AG04450 (cell line): ENCODE measurements at regions not wholly inside any gene's neighbourhood (a gene's known extent, or its start where the extent isn't known, plus 50 kb on each side); places are given as distances from the start of the nearest gene placed in this dataset.

Experiments
- CTCF ChIA-PET: fragments of 300-600, 350-600 bp; formaldehyde crosslinking; extraction: SDS; loops from one replicate; lab custom pipeline; 2022; ENCODE audit warnings: antibody characterized with exemption, inconsistent platforms; lab: Charles Lee
- POLR2A ChIA-PET: fragments of 350-600 bp; formaldehyde crosslinking; extraction: SDS; loops from one replicate; lab custom pipeline; 2021; ENCODE audit warnings: antibody characterized with exemption, inconsistent platforms; lab: Yijun Ruan, JAX
- DNase-seq: peaks from one replicate; pipeline ENCODE4 v3.0.0-alpha.2; 2011; ENCODE audit warnings: low read depth, low spot score
- H3K27ac ChIP-seq: one replicate; pipeline ENCODE4 v1.5.1; 2012; ENCODE audit warnings: low read depth, low read length, control low read depth
- H3K27me3 ChIP-seq: one replicate; pipeline ENCODE4 v1.6.0; 2012; ENCODE audit warnings: low read length; ENCODE audit not compliant: control insufficient read depth, insufficient read depth
- H3K4me3 ChIP-seq: 2 replicates; pipeline ENCODE4 v1.5.1; 2011; ENCODE audit warnings: mild to moderate bottlenecking, low read depth, low read length, control low read depth
- H3K9me3 ChIP-seq: 2 replicates; pipeline ENCODE4 v1.5.1; 2012; ENCODE audit warnings: low read length; ENCODE audit not compliant: control insufficient read depth, insufficient read depth
- CTCF ChIP-seq: IDR thresholded peaks from 2 replicates; pipeline ENCODE4 v1.5.1; 2011; ENCODE audit warnings: low read depth, low read length, control low read depth, inconsistent platforms

GRCh38 chr10:130773941-130774340 is 537.6 kb downstream of the TCERG1L start:
- ChIA-PET CTCF (no interaction called here), POLR2A (no interaction called here)
- Histone ChIP-seq H3K9me3 (peaks cover 75% of the 10 kb centered on the region), H3K27ac (no peak overlapping the region), H3K27me3 (no peaks in the 10 kb centered on the region), H3K4me3 (no peak overlapping the region)
- no peak for DNase-seq
- no peak for TF ChIP-seq CTCF

- ChIA-PET POLR2A (no interaction called here), CTCF (no interaction called here)
- Histone ChIP-seq H3K27me3 (no peaks in the 10 kb centered on the region), H3K27ac (no peak overlapping the region), H3K4me3 (no peak overlapping the region), H3K9me3 (peaks cover 76% of the 10 kb centered on the region)
- no peak for DNase-seq
- TF ChIP-seq CTCF, result no peak
These were observed 536.6 kb downstream of the TCERG1L start for GRCh38 chr10:130774871-130775270.

- ChIA-PET CTCF (no interaction called here), POLR2A (no interaction called here)
- no peak for DNase-seq
- H3K27ac ChIP-seq, result no peak overlapping the region
- H3K27me3 ChIP-seq, result no peaks in the 10 kb centered on the region
- no peak overlapping the region for H3K4me3 ChIP-seq
- no peak for TF ChIP-seq CTCF
- peaks cover 76% of the 10 kb centered on the region for H3K9me3 ChIP-seq
These were observed 536.2 kb downstream of the TCERG1L start for GRCh38 chr10:130775311-130775710.

DNA sequence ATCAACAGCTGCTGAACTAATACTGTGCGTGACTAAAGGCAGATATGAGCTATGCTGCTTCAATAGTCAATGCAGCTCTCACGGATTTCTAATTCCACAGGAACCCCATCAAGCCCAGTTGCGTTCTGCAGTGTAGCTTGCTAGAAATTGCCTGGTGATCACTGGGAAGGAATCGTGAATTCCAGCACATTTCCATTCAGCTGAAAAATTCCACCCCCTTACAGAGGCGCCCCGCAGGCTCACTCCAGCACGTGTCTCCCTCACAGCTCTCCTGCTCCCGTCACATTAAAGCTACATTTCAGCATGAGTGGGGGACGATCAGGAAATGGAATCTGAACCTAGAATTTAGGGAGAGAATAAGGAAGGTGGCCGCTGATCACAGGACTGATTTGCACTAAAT is 534.8 kb downstream of the TCERG1L start:
- no peaks in the 10 kb centered on the region for H3K27me3 ChIP-seq
- POLR2A ChIA-PET, result no interaction called here
- no peak for DNase-seq
- H3K27ac ChIP-seq, result no peak overlapping the region
- H3K9me3 ChIP-seq, result peaks cover 75% of the 10 kb centered on the region
- CTCF ChIA-PET, result no interaction called here
- H3K4me3 ChIP-seq, result no peak overlapping the region
- TF ChIP-seq CTCF, result no peak

DNA sequence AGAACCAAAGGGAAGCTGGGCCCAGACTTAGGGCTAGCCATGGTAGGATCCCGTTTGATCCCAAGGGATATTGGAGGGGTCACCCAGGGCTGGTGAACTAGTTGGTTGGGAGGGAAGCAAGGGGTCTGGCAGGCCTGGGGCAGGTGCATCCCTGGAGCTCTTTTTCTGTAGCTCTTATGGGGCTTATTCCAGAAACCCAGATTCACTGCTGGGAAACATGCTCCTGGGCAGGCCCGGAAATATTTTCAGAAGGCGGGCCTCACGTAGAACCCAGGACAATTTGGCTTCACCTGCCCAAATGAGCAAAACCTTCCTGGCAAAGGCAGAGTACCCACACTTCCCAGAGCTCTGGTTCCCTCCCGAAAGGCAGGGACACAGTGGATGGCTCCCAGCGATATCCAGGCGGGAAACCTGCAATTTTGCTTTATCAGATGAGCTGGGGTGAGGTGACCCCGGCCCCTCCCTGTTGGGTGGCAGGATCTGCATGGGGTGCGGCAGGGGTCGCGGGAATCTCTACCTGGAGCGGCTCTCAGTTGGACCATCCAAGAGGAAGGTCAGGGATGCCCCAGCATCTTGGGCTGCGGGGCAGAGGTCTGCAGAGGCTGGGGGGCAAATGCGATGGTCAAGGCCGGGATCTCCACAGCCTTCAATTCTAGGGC is 533.9 kb downstream of the TCERG1L start:
- H3K27ac ChIP-seq, result no peak overlapping the region
- no peaks in the 10 kb centered on the region for H3K27me3 ChIP-seq
- no peak for DNase-seq
- ChIA-PET POLR2A (no interaction called here), CTCF (no interaction called here)
- no peak for TF ChIP-seq CTCF
- peaks cover 72% of the 10 kb centered on the region for H3K9me3 ChIP-seq
- no peak overlapping the region for H3K4me3 ChIP-seq
